Trophoblast cell (in vitro differentiated cells and primary cell): ENCODE measurements at regions not wholly inside any gene's neighbourhood (a gene's known extent, or its start where the extent isn't known, plus 50 kb on each side); places are given as distances from the start of the nearest gene placed in this dataset.

Source experiments
- DNase-seq, 2 donors: peaks; one replicate each; pipeline ENCODE4 v3.0.0-alpha.2; 2016
- H2AFZ ChIP-seq: 2 replicates; pipeline ENCODE4 v1.6.1; 2013; ENCODE audit warnings: low read length, moderate library complexity, mild to moderate bottlenecking; ENCODE audit not compliant: insufficient read depth, poor library complexity
- H2AK5ac ChIP-seq: 2 replicates; pipeline ENCODE4 v1.6.1; 2013; ENCODE audit warnings: mild to moderate bottlenecking, low read length
- H2BK120ac ChIP-seq: 2 replicates; pipeline ENCODE4 v1.6.1; 2013; ENCODE audit warnings: low read length, mild to moderate bottlenecking, moderate library complexity; ENCODE audit not compliant: insufficient read depth, poor library complexity
- H2BK12ac ChIP-seq: 2 replicates; pipeline ENCODE4 v1.6.1; 2013; ENCODE audit warnings: mild to moderate bottlenecking, low read length, moderate library complexity
- H2BK5ac ChIP-seq: 2 replicates; pipeline ENCODE4 v1.6.1; 2013; ENCODE audit warnings: low read length, low read depth, moderate library complexity, mild to moderate bottlenecking; ENCODE audit not compliant: poor library complexity
- H3K14ac ChIP-seq: 2 replicates; pipeline ENCODE4 v1.6.1; 2013; ENCODE audit warnings: mild to moderate bottlenecking, low read length
- H3K18ac ChIP-seq: 2 replicates; pipeline ENCODE4 v1.6.1; 2013; ENCODE audit warnings: mild to moderate bottlenecking, low read length
- H3K23ac ChIP-seq: 2 replicates; pipeline ENCODE4 v1.6.1; 2013; ENCODE audit warnings: low read length
- H3K27ac ChIP-seq: 2 replicates; pipeline ENCODE4 v1.5.1; 2013; ENCODE audit warnings: low read depth, mild to moderate bottlenecking, inconsistent platforms, low read length, moderate library complexity
- H3K27me3 ChIP-seq: 2 replicates; pipeline ENCODE4 v1.6.1; 2013; ENCODE audit warnings: inconsistent platforms, mild to moderate bottlenecking, low read length, moderate library complexity; ENCODE audit not compliant: insufficient read depth
- H3K36me3 ChIP-seq, 2 experiments: 1 replicate in 1 of 2; 2 replicates in 1 of 2; pipeline ENCODE4 v1.6.1; 2013; ENCODE audit warnings: low read length in 2 of 2, mild to moderate bottlenecking in 2 of 2, moderate library complexity in 1 of 2; ENCODE audit not compliant: insufficient read depth in 2 of 2, control insufficient read depth in 1 of 2
- H3K4ac ChIP-seq: 2 replicates; pipeline ENCODE4 v1.6.1; 2013; ENCODE audit warnings: low read depth, mild to moderate bottlenecking, low read length, moderate library complexity
- H3K4me1 ChIP-seq, 2 experiments: 1 replicate in 1 of 2; 2 replicates in 1 of 2; pipeline ENCODE4 v1.6.1; 2013; ENCODE audit warnings: low read length in 2 of 2, mild to moderate bottlenecking in 2 of 2, moderate library complexity in 1 of 2; ENCODE audit not compliant: insufficient read depth in 2 of 2, control insufficient read depth in 1 of 2
- H3K4me2 ChIP-seq: 2 replicates; pipeline ENCODE4 v1.6.1; 2013; ENCODE audit warnings: inconsistent platforms, mild to moderate bottlenecking, low read length, moderate library complexity
- H3K4me3 ChIP-seq: 2 replicates; pipeline ENCODE4 v1.5.1; 2013; ENCODE audit warnings: mild to moderate bottlenecking, low read depth, low read length, inconsistent platforms
- H3K79me1 ChIP-seq: one replicate; pipeline ENCODE4 v1.6.1; 2013; ENCODE audit warnings: low read length
- H3K79me2 ChIP-seq: 2 replicates; pipeline ENCODE4 v1.6.1; 2013; ENCODE audit warnings: low read length, mild to moderate bottlenecking; ENCODE audit not compliant: control insufficient read depth, insufficient read depth, poor library complexity
- H3K9ac ChIP-seq: 2 replicates; pipeline ENCODE4 v1.6.1; 2013; ENCODE audit warnings: mild to moderate bottlenecking, low read length
- H3K9me3 ChIP-seq: 2 replicates; pipeline ENCODE4 v1.6.1; 2013; ENCODE audit warnings: low read depth, mild to moderate bottlenecking, control low read depth, inconsistent platforms, low read length; ENCODE audit not compliant: insufficient read depth
- H4K12ac ChIP-seq: 2 replicates; pipeline ENCODE4 v1.6.1; 2013; ENCODE audit warnings: low read depth, mild to moderate bottlenecking, low read length, moderate library complexity
- H4K8ac ChIP-seq: 2 replicates; pipeline ENCODE4 v1.6.1; 2013; ENCODE audit warnings: low read depth, mild to moderate bottlenecking, low read length, moderate library complexity
- H4K91ac ChIP-seq: one replicate; pipeline ENCODE4 v1.6.1; 2013; ENCODE audit warnings: low read depth, mild to moderate bottlenecking, low read length, moderate library complexity
- WGBS: extraction: QIAGEN DNeasy Blood & Tissue Kit; methylation state at CpG from one replicate; pipeline ENCODE4 v1.1.7; 2013; ENCODE audit warnings: missing lambda C conversion rate; ENCODE audit not compliant: insufficient read length, insufficient coverage; ENCODE audit errors: extremely low coverage; 5-methylcytosine and 5-hydroxymethylcytosine counted together

GRCh38 chr18:37662099-37662498 is 96.5 kb upstream of the CELF4 start:
- no peak overlapping the region for H2BK12ac ChIP-seq
- H2BK5ac ChIP-seq, result no peak overlapping the region
- H3K4me1 ChIP-seq, result no peaks in the 10 kb centered on the region
- no CpG with 5 or more reads among the region's 3 CpGs for WGBS
- H4K12ac ChIP-seq, result no peak overlapping the region
- no peak overlapping the region for H3K23ac ChIP-seq
- no peaks in the 10 kb centered on the region for H3K79me2 ChIP-seq
- H3K9ac ChIP-seq, result no peak overlapping the region
- no peak overlapping the region for H2BK120ac ChIP-seq
- no peak overlapping the region for H3K14ac ChIP-seq
- H2AK5ac ChIP-seq, result no peak overlapping the region
- H3K36me3 ChIP-seq, result no peaks in the 10 kb centered on the region
- no peak overlapping the region for H3K4me3 ChIP-seq
- no peak overlapping the region for H3K27ac ChIP-seq
- no peak overlapping the region for H3K18ac ChIP-seq
- DNase-seq, result no peak
- H3K4ac ChIP-seq, result no peak overlapping the region
- no peak overlapping the region for H4K91ac ChIP-seq
- H2AFZ ChIP-seq, result no peak overlapping the region
- H3K27me3 ChIP-seq, result no peaks in the 10 kb centered on the region
- H3K79me1 ChIP-seq, result no peaks in the 10 kb centered on the region
- no peak overlapping the region for H4K8ac ChIP-seq
- no peaks in the 10 kb centered on the region for H3K9me3 ChIP-seq
- no peak overlapping the region for H3K4me2 ChIP-seq

- Histone ChIP-seq H3K79me1 (no peaks in the 10 kb centered on the region), H2AFZ (no peak overlapping the region), H3K4me3 (no peak overlapping the region), H3K27me3 (no peaks in the 10 kb centered on the region), H3K23ac (no peak overlapping the region), H2BK5ac (no peak overlapping the region), H4K8ac (no peak overlapping the region), H2BK12ac (no peak overlapping the region), H4K91ac (no peak overlapping the region), H3K9me3 (no peaks in the 10 kb centered on the region), H2AK5ac (no peak overlapping the region), H3K4ac (no peak overlapping the region), H3K27ac (no peak overlapping the region), H3K79me2 (no peaks in the 10 kb centered on the region), H3K36me3 (no peaks in the 10 kb centered on the region), H4K12ac (no peak overlapping the region), H3K9ac (no peak overlapping the region), H3K4me1 (no peaks in the 10 kb centered on the region), H3K4me2 (no peak overlapping the region), H3K18ac (no peak overlapping the region), H2BK120ac (no peak overlapping the region), H3K14ac (no peak overlapping the region)
- no peak for DNase-seq
- no CpG with 5 or more reads among the region's 4 CpGs for WGBS
Observed at GRCh38 chr18:37661478-37661877, 95.9 kb upstream of the CELF4 start.

- no peak overlapping the region for H3K4me2 ChIP-seq
- H4K91ac ChIP-seq, result no peak overlapping the region
- no peaks in the 10 kb centered on the region for H3K9me3 ChIP-seq
- H3K36me3 ChIP-seq, result no peaks in the 10 kb centered on the region
- H2AFZ ChIP-seq, result no peak overlapping the region
- no peak overlapping the region for H3K4ac ChIP-seq
- H3K18ac ChIP-seq, result no peak overlapping the region
- no peaks in the 10 kb centered on the region for H3K27me3 ChIP-seq
- no peak overlapping the region for H3K14ac ChIP-seq
- no peaks in the 10 kb centered on the region for H3K4me1 ChIP-seq
- no peak overlapping the region for H2BK120ac ChIP-seq
- H3K4me3 ChIP-seq, result no peak overlapping the region
- no peak overlapping the region for H2BK5ac ChIP-seq
- H4K12ac ChIP-seq, result no peak overlapping the region
- no CpG with 5 or more reads among the region's 4 CpGs for WGBS
- no peak overlapping the region for H3K27ac ChIP-seq
- DNase-seq, result no peak
- H4K8ac ChIP-seq, result no peak overlapping the region
- no peak overlapping the region for H3K9ac ChIP-seq
- H3K79me1 ChIP-seq, result no peaks in the 10 kb centered on the region
- no peaks in the 10 kb centered on the region for H3K79me2 ChIP-seq
- H2BK12ac ChIP-seq, result no peak overlapping the region
- no peak overlapping the region for H3K23ac ChIP-seq
- no peak overlapping the region for H2AK5ac ChIP-seq
Observed at GRCh38 chr18:37661061-37661460, 95.5 kb upstream of the CELF4 start.

GRCh38 chr18:37660658-37661057 is 95.1 kb upstream of the CELF4 start:
- Histone ChIP-seq H2BK12ac (no peak overlapping the region), H3K27ac (no peak overlapping the region), H3K79me1 (no peaks in the 10 kb centered on the region), H4K12ac (no peak overlapping the region), H3K4me2 (no peak overlapping the region), H3K79me2 (no peaks in the 10 kb centered on the region), H3K23ac (no peak overlapping the region), H2BK5ac (no peak overlapping the region), H3K4me3 (no peak overlapping the region), H3K9ac (no peak overlapping the region), H2AFZ (no peak overlapping the region), H3K27me3 (no peaks in the 10 kb centered on the region), H3K18ac (no peak overlapping the region), H3K9me3 (no peaks in the 10 kb centered on the region), H2AK5ac (no peak overlapping the region), H2BK120ac (no peak overlapping the region), H4K91ac (no peak overlapping the region), H3K14ac (no peak overlapping the region), H3K4ac (no peak overlapping the region), H4K8ac (no peak overlapping the region), H3K4me1 (no peaks in the 10 kb centered on the region), H3K36me3 (no peaks in the 10 kb centered on the region)
- DNase-seq, result no peak
- no CpG with 5 or more reads among the region's 2 CpGs for WGBS

- Histone ChIP-seq H3K4me3 (no peak overlapping the region), H3K36me3 (no peaks in the 10 kb centered on the region), H3K18ac (no peak overlapping the region), H4K12ac (no peak overlapping the region), H3K27me3 (no peaks in the 10 kb centered on the region), H4K91ac (no peak overlapping the region), H3K79me2 (no peaks in the 10 kb centered on the region), H2BK5ac (no peak overlapping the region), H2BK12ac (no peak overlapping the region), H3K4me1 (no peaks in the 10 kb centered on the region), H3K79me1 (no peaks in the 10 kb centered on the region), H3K27ac (no peak overlapping the region), H3K23ac (no peak overlapping the region), H3K9ac (no peak overlapping the region), H2AK5ac (no peak overlapping the region), H3K9me3 (no peaks in the 10 kb centered on the region), H3K4me2 (no peak overlapping the region), H3K4ac (no peak overlapping the region), H4K8ac (no peak overlapping the region), H2AFZ (no peak overlapping the region), H2BK120ac (no peak overlapping the region), H3K14ac (no peak overlapping the region)
- no peak for DNase-seq
Observed at GRCh38 chr18:37659906-37660305, 94.3 kb upstream of the CELF4 start.
